Posterior cingulate gyrus (tissue), 11 donors: ENCODE measurements at regions not wholly inside any gene's neighbourhood (a gene's known extent, or its start where the extent isn't known, plus 50 kb on each side); places are given as distances from the start of the nearest gene placed in this dataset.

Source experiments
- DNase-seq, 10 donors: peaks; one replicate each; pipeline versions ENCODE4 v3.0.0 to v3.0.0-alpha.2; 2020 to 2021; ENCODE audit warnings: mixed read lengths in 3 of 10
- intact Hi-C: fragments of 100-400 bp; cut with DNase I; formaldehyde crosslinking; loops from one replicate; pipeline ENCODE4 v1.15.1; 2023

- DNase-seq, result peak in 6 of 10 donors; percentile 3 to 84 (median 44)
- intact Hi-C loops, result no loop called here
Observed at GRCh38 chr5:20276061-20276958, 288.3 kb upstream of the CDH18 start.

GRCh38 chr5:20266066-20266465, 278.1 kb upstream of the CDH18 start:
- intact Hi-C loops, result no loop called here
- no peak for DNase-seq

- intact Hi-C loops, result no loop called here
- no peak for DNase-seq
Observed at GRCh38 chr5:20262896-20263295, 274.9 kb upstream of the CDH18 start.

GRCh38 chr5:20254748-20255147, 266.7 kb upstream of the CDH18 start:
- no peak for DNase-seq
- intact Hi-C loops, result no loop called here

- intact Hi-C loops, result no loop called here
- DNase-seq, result no peak
Observed at GRCh38 chr5:20248118-20248517, 260.1 kb upstream of the CDH18 start.

- DNase-seq, result no peak
Observed at GRCh38 chr5:20245432-20245974, 257.5 kb upstream of the CDH18 start.

GRCh38 chr5:20241351-20241750, 253.4 kb upstream of the CDH18 start:
- intact Hi-C loops, result no loop called here
- no peak for DNase-seq

More at GRCh38 chr5:20245432-20245974, 257.5 kb upstream of the CDH18 start:
- intact Hi-C loops, result no loop called here

GRCh38 chr5:20231040-20231439, 243.0 kb upstream of the CDH18 start:
- intact Hi-C loops, result no loop called here
- peak in 1 of 10 donors; percentile 56 for DNase-seq

GRCh38 chr5:20230010-20230409, 242.0 kb upstream of the CDH18 start:
- no peak for DNase-seq
- intact Hi-C loops, result no loop called here

GRCh38 chr5:20229303-20230005, 241.5 kb upstream of the CDH18 start:
- intact Hi-C loops, result no loop called here
- no peak for DNase-seq

GRCh38 chr5:20224966-20225365, 237.0 kb upstream of the CDH18 start:
- intact Hi-C loops, result no loop called here
- no peak for DNase-seq

GRCh38 chr5:20224046-20224445, 236.0 kb upstream of the CDH18 start:
- DNase-seq, result no peak
- intact Hi-C loops, result no loop called here

- DNase-seq, result no peak
- intact Hi-C loops, result no loop called here
Observed at GRCh38 chr5:20223451-20223850, 235.5 kb upstream of the CDH18 start.

- no peak for DNase-seq
- intact Hi-C loops, result no loop called here
Observed at GRCh38 chr5:20215257-20215656, 227.3 kb upstream of the CDH18 start.

- intact Hi-C loops, result no loop called here
- DNase-seq, result no peak
Observed at GRCh38 chr5:20213803-20214202, 225.8 kb upstream of the CDH18 start.

- DNase-seq, result no peak
- intact Hi-C loops, result no loop called here
Observed at GRCh38 chr5:20212701-20213100, 224.7 kb upstream of the CDH18 start.

- intact Hi-C loops, result no loop called here
- DNase-seq, result no peak
Observed at GRCh38 chr5:20166456-20166855, 178.5 kb upstream of the CDH18 start.

GRCh38 chr5:20158006-20158405, 170.0 kb upstream of the CDH18 start:
- no peak for DNase-seq
- intact Hi-C loops, result no loop called here

GRCh38 chr5:20157089-20157488, 169.1 kb upstream of the CDH18 start:
- no peak for DNase-seq
- intact Hi-C loops, result no loop called here

- no peak for DNase-seq
- intact Hi-C loops, result no loop called here
Observed at GRCh38 chr5:20145240-20145639, 157.2 kb upstream of the CDH18 start.

GRCh38 chr5:20129501-20129900, 141.5 kb upstream of the CDH18 start:
- intact Hi-C loops, result no loop called here
- DNase-seq, result no peak

GRCh38 chr5:20128343-20128742, 140.3 kb upstream of the CDH18 start:
- intact Hi-C loops, result no loop called here
- no peak for DNase-seq
